HG03095 (cell line): ENCODE measurements at regions not wholly inside any gene's neighbourhood (a gene's known extent, or its start where the extent isn't known, plus 50 kb on each side); places are given as distances from the start of the nearest gene placed in this dataset.

ENCODE experiments used
- ATAC-seq: cut with Tn5 transposase; IDR thresholded peaks from one replicate; pipeline ENCODE4 v1.9.1; 2021; ENCODE audit warnings: moderate library complexity; ENCODE audit not compliant: unreplicated experiment

DNA sequence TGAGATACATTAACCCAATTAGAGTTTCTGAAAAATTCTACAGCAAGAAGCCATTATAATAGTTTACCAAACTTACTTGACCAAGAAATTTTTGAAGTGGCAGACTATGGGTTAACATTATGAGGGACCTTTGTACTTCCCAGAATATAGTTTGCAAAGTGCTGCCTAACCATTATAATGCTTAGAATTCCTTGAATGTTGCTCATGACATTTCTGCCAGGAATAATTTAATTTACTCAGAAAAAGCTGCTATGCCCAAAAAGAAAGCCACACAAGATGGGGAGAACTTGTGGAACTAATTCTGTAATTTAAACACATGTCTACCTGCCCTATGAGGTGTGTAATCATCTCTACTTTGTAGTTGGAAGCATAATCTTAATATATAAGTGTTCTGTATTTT is 58.1 kb upstream of the MYCBP2 start:
- ATAC-seq, result no peak

DNA sequence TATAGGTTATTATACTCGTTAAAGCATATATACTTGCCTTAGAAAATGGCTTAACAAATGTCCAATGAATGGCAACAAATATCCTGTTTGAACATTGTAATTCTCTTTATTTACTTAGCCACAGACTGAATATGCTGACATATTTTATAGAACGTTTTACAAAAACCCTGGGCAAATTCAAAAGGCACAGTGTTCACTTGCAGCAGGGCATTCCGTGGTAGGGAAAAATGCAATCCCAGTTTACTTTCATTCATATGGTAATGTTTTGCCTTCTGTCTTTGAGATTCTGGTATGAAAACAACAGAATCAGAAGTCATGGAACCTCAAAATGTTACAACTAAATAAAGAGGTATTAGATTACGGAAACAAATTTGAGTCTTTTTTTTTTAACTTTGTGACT is 56.2 kb upstream of the MYCBP2 start:
- ATAC-seq, result no peak

DNA sequence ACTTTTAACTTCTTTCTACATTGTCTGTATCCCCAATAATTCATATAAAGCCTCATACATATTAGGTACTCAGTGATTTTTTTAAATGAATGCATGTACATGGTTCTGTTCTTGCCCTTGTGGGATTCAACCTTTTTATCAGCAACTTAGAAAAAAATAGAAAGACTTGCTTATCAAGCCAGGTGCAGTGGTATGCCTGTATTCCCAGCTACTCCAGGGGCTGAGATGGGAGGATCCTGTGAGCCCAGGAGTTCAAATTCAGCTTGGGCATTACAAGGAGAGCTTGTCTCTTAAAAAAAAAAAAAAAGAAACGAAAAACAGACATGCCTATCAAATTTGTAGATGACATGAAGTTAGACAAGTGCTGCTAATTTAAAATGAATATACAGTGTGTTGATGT is 54.2 kb upstream of the MYCBP2 start:
- no peak for ATAC-seq

DNA sequence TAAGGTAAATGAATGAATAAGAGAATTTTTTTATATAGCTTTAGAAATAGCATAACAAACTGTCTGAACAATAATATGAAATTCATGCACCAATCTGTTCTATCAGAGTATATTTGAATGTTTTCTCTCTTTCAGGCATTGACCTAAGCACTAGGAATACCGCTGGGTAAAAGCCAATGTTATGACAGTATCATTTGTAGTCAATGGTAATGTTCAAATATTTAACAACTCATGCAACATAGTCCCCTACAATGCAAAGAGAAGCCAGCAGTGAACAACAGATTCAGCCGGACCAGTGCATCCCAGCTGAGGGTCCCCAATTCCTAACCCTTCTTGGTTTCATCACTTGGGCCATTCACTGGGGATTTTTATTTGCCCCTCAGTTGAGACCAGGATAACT is 52.6 kb upstream of the MYCBP2 start:
- no peak for ATAC-seq

DNA sequence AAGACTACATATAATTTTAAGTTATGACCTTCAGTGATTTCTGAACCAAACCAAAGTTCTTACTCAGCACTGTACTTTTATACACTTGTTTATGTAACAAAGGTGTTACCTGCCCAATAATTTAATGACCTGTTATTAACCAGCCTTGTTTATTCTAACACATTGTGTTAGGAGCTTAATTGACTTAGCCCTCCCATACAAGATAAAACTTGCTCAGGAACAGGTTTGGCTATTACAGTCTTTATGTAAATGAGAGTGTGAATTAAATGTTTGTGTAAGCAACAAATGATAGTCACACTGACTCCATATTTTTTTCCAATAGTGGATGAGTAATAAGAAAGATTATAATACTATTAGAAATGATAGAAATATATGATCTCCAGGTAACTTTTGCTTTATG is 51.8 kb upstream of the MYCBP2 start:
- ATAC-seq, result no peak

DNA sequence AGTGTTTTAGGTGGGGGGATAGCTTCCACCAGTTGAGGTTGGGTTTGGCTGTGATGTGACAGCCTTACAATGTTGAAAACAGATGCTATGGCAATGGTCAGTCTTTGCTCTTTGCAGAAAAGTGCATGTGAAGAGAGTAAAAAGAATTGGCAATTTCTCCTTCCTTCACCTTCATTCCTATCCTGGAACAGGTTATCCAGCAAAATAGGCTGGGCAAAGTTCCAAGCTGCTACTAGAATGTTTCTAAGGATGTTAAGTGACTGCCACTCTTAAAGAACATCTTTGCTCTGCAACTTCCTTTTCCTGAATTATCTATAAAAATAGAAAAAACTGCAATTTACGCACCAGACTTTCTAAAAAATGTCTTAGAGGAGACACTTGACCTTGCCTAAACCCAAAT is 50.1 kb upstream of the MYCBP2 start:
- ATAC-seq, result no peak
